CD14-positive monocyte (primary cell): ENCODE measurements at regions not wholly inside any gene's neighbourhood (a gene's known extent, or its start where the extent isn't known, plus 50 kb on each side); places are given as distances from the start of the nearest gene placed in this dataset.

Source experiments
- DNase-seq, 3 donors: peaks; one replicate each; pipeline ENCODE4 v3.0.0-alpha.2; 2011 to 2022
- H2AFZ ChIP-seq: 2 replicates; pipeline ENCODE4 v1.6.0; 2012; ENCODE audit warnings: mild to moderate bottlenecking, low read depth, low read length, inconsistent platforms; ENCODE audit not compliant: insufficient read depth, poor library complexity, severe bottlenecking
- H3K27ac ChIP-seq, 2 donors: 1 replicate in 1 of 2; 2 replicates in 1 of 2; pipeline ENCODE4 v1.5.1; 2012 to 2013; ENCODE audit warnings: low read length in 2 of 2, control low read depth in 1 of 2, inconsistent platforms in 1 of 2, low read depth in 1 of 2, mild to moderate bottlenecking in 1 of 2
- H3K27me3 ChIP-seq, 2 donors: one replicate each; pipeline versions ENCODE4 v1.6.0 to v1.6.1; 2011 to 2013; ENCODE audit warnings: low read length in 2 of 2; ENCODE audit not compliant: control insufficient read depth in 2 of 2, insufficient read depth in 2 of 2
- H3K36me3 ChIP-seq, 2 donors: replicated peaks in 1 of 2; 1 replicate in 1 of 2; 2 replicates in 1 of 2; pipeline versions ENCODE4 v1.5.1 to v1.6.1; 2012 to 2013; ENCODE audit warnings: low read length in 2 of 2, control low read depth in 1 of 2, inconsistent platforms in 1 of 2, mild to moderate bottlenecking in 1 of 2; ENCODE audit not compliant: insufficient read depth in 2 of 2, control insufficient read depth in 1 of 2
- H3K4me1 ChIP-seq, 2 donors: 1 replicate in 1 of 2; 2 replicates in 1 of 2; pipeline versions ENCODE4 v1.5.1 to v1.6.1; 2012 to 2013; ENCODE audit warnings: low read length in 2 of 2, control low read depth in 1 of 2, inconsistent platforms in 1 of 2, mild to moderate bottlenecking in 1 of 2, moderate library complexity in 1 of 2; ENCODE audit not compliant: insufficient read depth in 2 of 2, control insufficient read depth in 1 of 2
- H3K4me2 ChIP-seq: replicated peaks from 2 replicates; pipeline ENCODE3; 2012; ENCODE audit warnings: low read length, moderate library complexity, mild to moderate bottlenecking; ENCODE audit not compliant: poor library complexity, severe bottlenecking; ENCODE audit errors: extremely low read depth
- H3K4me3 ChIP-seq, 3 experiments: fragments of 200-600 bp in 1 of 3; sonication (generic) in 1 of 3; replicated peaks in 1 of 3; 1 replicate in 2 of 3; 2 replicates in 1 of 3; pipeline ENCODE4 v1.5.1; 2011 to 2013; ENCODE audit warnings: low read length in 3 of 3, mild to moderate bottlenecking in 3 of 3, control low read depth in 2 of 3, low read depth in 2 of 3, inconsistent platforms in 1 of 3, moderate library complexity in 1 of 3
- H3K79me2 ChIP-seq: 2 replicates; pipeline ENCODE4 v1.6.0; 2012; ENCODE audit warnings: mild to moderate bottlenecking, control low read depth, inconsistent platforms, low read length, moderate library complexity; ENCODE audit not compliant: insufficient read depth
- H3K9ac ChIP-seq: 2 replicates; pipeline ENCODE4 v1.6.0; 2017; ENCODE audit warnings: low read length, mild to moderate bottlenecking; ENCODE audit not compliant: insufficient read depth, poor library complexity, severe bottlenecking
- H3K9me3 ChIP-seq, 2 donors: replicated peaks in 1 of 2; 1 replicate in 1 of 2; 2 replicates in 1 of 2; pipeline versions ENCODE4 v1.5.1 to v1.6.1; 2012 to 2013; ENCODE audit warnings: low read length in 2 of 2, control low read depth in 1 of 2; ENCODE audit not compliant: control insufficient read depth in 1 of 2, insufficient read depth in 1 of 2
- H4K20me1 ChIP-seq: 2 replicates; pipeline ENCODE4 v1.6.0; 2012; ENCODE audit warnings: mild to moderate bottlenecking, low read length, control low read depth, moderate library complexity; ENCODE audit not compliant: insufficient read depth
- H3K27ac Mint-ChIP-seq, 7 donors: one replicate each; pipeline ENCODE4 v1.8.0; 2020; ENCODE audit warnings: mild to moderate bottlenecking in 7 of 7, mixed read lengths in 7 of 7, moderate library complexity in 6 of 7, inconsistent platforms in 2 of 7
- H3K27me3 Mint-ChIP-seq, 3 donors: one replicate each; pipeline ENCODE4 v1.8.0; 2021 to 2022; ENCODE audit warnings: low read depth in 3 of 3, mild to moderate bottlenecking in 3 of 3, mixed read lengths in 3 of 3, moderate library complexity in 3 of 3, inconsistent platforms in 1 of 3
- H3K36me3 Mint-ChIP-seq, 2 donors: one replicate each; pipeline ENCODE4 v1.8.0; 2020; ENCODE audit warnings: mixed read lengths in 2 of 2, inconsistent platforms in 1 of 2, mild to moderate bottlenecking in 1 of 2
- H3K4me1 Mint-ChIP-seq: one replicate; pipeline ENCODE4 v1.8.0; 2020; ENCODE audit warnings: mild to moderate bottlenecking, mixed read lengths
- H3K4me3 Mint-ChIP-seq, 2 donors: one replicate each; pipeline ENCODE4 v1.8.0; 2020; ENCODE audit warnings: mild to moderate bottlenecking in 2 of 2, mixed read lengths in 2 of 2, moderate library complexity in 1 of 2
- H3K9me3 Mint-ChIP-seq, 7 donors: one replicate each; pipeline ENCODE4 v1.8.0; 2020 to 2022; ENCODE audit warnings: mixed read lengths in 7 of 7, mild to moderate bottlenecking in 6 of 7, moderate library complexity in 6 of 7, inconsistent platforms in 2 of 7
- WGBS: methylation state at CpG from one replicate; pipeline ENCODE4 v1.1.5; 2013; ENCODE audit warnings: missing lambda C conversion rate; ENCODE audit not compliant: insufficient coverage; 5-methylcytosine and 5-hydroxymethylcytosine counted together
- intact Hi-C, 2 donors: fragments of 100-400 bp; cut with micrococcal nuclease; formaldehyde crosslinking; loops; one replicate each; pipeline versions ENCODE4 v1.15.0 to v1.15.1; 2023
- TF ChIP-seq, protein P1 (sequence below): fragments of 200-600 bp; IDR thresholded peaks from one replicate; pipeline ENCODE4 v1.8.0; 2022; ENCODE audit warnings: antibody characterized with exemption, mild to moderate bottlenecking

DNA sequence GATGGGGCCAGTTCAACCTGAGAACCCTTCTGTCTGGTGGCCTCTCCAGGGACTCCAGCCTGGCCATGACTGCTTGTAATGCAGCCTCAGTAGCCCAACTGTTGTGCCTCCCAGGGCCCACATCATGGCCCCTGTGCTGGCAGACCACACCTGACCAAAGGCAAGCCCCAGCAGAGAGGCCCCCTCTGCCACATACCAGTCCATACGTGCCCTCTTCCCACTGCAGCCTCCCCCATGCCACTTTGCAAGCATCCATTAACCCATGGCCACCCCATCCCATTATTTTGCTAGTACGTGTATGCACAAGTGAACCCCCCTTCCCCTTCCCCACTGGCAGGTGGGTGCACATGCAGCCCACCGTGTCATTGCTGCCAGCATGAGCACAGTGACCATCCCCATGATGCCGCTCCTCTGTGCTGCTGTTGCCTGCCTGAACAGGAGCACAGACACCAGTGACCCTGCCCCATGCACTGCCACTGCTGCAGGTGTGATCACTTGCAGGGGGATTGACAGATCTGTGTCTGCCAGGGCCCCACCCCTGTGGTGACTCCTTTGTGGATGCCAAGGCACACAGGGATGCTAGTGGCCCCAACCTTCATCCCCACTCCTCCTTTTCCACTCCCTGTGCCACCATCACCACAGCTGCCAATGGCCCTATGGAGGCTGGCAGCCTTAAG is 330.0 kb upstream of the DSEL start:
- Histone ChIP-seq H4K20me1 (no peaks in the 10 kb centered on the region), H3K36me3 (no peaks in the 10 kb centered on the region), H3K9ac (no peak overlapping the region), H3K4me1 (no peaks in the 10 kb centered on the region), H3K9me3 (peaks cover 0 to 18% of the 10 kb centered on the region in 2 donors), H3K79me2 (no peaks in the 10 kb centered on the region), H3K4me2 (no peak overlapping the region), H2AFZ (no peak overlapping the region), H3K27ac (no peak overlapping the region), H3K4me3 (no peak overlapping the region), H3K27me3 (no peaks in the 10 kb centered on the region)
- intact Hi-C loops, result no loop called here
- WGBS, result 94% methylated on average over 4 of the region's 4 CpGs
- H3K27ac Mint-ChIP-seq, result no peak overlapping the region
- H3K4me1 Mint-ChIP-seq, result no peaks in the 10 kb centered on the region
- DNase-seq, result no peak
- H3K4me3 Mint-ChIP-seq, result no peak overlapping the region
- H3K27me3 Mint-ChIP-seq, result no peaks in the 10 kb centered on the region
- H3K36me3 Mint-ChIP-seq, result no peaks in the 10 kb centered on the region
- TF ChIP-seq, protein P1, sequence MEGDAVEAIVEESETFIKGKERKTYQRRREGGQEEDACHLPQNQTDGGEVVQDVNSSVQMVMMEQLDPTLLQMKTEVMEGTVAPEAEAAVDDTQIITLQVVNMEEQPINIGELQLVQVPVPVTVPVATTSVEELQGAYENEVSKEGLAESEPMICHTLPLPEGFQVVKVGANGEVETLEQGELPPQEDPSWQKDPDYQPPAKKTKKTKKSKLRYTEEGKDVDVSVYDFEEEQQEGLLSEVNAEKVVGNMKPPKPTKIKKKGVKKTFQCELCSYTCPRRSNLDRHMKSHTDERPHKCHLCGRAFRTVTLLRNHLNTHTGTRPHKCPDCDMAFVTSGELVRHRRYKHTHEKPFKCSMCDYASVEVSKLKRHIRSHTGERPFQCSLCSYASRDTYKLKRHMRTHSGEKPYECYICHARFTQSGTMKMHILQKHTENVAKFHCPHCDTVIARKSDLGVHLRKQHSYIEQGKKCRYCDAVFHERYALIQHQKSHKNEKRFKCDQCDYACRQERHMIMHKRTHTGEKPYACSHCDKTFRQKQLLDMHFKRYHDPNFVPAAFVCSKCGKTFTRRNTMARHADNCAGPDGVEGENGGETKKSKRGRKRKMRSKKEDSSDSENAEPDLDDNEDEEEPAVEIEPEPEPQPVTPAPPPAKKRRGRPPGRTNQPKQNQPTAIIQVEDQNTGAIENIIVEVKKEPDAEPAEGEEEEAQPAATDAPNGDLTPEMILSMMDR, result no peak
- H3K9me3 Mint-ChIP-seq, result peaks cover 0 to 13% (median 5%) of the 10 kb centered on the region in 7 donors

DNA sequence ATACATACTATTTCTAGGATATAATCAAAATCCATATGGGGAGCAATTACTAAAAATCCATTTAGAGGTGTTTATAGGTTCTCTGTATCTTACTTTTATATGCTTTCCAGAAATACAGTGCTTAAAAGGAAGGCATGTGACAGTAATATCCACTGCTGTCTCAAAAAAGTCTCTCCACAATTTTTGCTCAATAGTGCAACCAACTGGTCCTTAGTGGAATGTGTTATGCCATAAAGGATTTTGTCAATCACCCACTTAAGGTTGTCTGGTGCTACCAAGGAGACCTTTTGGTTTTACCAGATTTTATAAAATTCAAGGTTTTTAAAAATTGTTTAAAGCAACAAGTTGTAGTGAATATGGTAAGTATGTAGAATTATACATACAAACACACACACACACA is 328.5 kb upstream of the DSEL start:
- Histone ChIP-seq H3K9me3 (peaks cover 0 to 18% of the 10 kb centered on the region in 2 donors), H3K36me3 (no peaks in the 10 kb centered on the region), H3K4me1 (no peaks in the 10 kb centered on the region), H3K4me2 (no peak overlapping the region), H3K9ac (no peak overlapping the region), H2AFZ (no peak overlapping the region), H3K79me2 (no peaks in the 10 kb centered on the region), H3K27ac (no peak overlapping the region), H3K4me3 (no peak overlapping the region), H4K20me1 (no peaks in the 10 kb centered on the region), H3K27me3 (no peaks in the 10 kb centered on the region)
- intact Hi-C loops, result no loop called here
- H3K4me3 Mint-ChIP-seq, result no peak overlapping the region
- no peaks in the 10 kb centered on the region for H3K27me3 Mint-ChIP-seq
- no peaks in the 10 kb centered on the region for H3K4me1 Mint-ChIP-seq
- peaks cover 0 to 13% (median 5%) of the 10 kb centered on the region in 7 donors for H3K9me3 Mint-ChIP-seq
- TF ChIP-seq, protein P1, result no peak
- no peaks in the 10 kb centered on the region for H3K36me3 Mint-ChIP-seq
- no peak overlapping the region for H3K27ac Mint-ChIP-seq
- DNase-seq, result no peak
